ENCODE measurements at regions not wholly inside any gene's neighbourhood (a gene's known extent, or its start where the extent isn't known, plus 50 kb on each side); places are given as distances from the start of the nearest gene placed in this dataset.
"Not testable (repeated sequence)": the region's sequence is repeated elsewhere in the genome, so short reads cannot be mapped to it uniquely, and the experiment has no call there.

DNA sequence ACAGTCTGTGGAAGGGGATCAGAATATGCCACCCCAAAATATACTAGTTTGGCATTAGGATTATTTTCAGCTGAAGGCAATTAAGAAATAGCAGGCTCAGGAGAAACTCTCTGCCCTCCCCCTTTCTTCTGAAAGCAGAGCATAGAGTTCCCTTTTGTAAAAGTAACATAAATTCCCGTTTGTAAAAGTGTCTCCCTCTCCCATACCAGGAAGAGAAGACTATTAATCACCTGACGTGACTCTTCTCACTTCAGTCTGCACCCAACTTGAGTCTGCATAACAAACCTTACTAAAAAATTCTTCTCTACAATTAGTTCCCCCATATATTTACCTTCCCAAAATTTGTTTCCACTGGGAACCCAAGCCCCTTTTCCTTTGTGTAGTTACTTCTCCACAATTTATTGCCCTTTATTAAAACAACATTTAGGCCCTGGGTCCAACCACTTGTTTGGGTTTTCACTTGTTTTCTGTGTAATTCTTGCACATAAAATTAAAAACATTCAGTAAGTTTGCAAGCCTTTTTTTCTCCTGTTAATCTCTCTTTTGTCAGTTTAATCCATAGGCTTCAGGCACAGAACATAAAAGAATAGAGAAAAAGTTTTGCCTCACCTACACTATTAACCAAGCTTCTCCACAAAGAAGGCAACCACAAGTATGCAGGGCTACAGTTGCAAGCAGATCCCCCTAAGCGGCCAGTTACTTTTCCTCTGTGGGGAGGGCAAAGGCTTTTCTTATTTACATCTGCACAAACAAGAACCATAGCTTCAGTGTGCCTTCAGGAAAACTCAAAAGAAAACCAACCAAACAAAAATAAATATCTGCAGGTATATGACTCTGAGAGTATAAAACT lies 73.8 kb upstream of the EPCAM start:
- no peak for DNase-seq (ENCODE audit: low read depth)

DNA sequence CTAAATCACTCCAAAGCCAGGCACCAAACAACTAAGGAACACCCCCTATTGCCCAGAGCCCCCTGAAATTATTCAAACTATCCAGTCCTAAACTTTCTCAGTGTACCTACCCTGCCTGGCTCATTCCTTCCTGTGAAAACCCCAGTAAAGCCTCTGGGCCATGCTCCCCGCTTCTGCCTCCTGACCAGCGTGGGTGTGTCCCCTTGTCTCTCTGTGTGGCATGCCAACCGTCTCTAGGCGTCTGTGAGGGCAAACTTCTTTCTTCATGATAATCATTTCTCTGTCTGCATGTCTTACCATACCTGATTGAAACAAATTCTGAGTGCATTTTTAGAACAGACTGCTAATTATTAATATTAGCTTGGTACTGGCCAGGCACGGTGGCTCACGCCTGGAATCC lies 75.1 kb upstream of the EPCAM start:
- no peak for DNase-seq (ENCODE audit: low read depth)

DNA sequence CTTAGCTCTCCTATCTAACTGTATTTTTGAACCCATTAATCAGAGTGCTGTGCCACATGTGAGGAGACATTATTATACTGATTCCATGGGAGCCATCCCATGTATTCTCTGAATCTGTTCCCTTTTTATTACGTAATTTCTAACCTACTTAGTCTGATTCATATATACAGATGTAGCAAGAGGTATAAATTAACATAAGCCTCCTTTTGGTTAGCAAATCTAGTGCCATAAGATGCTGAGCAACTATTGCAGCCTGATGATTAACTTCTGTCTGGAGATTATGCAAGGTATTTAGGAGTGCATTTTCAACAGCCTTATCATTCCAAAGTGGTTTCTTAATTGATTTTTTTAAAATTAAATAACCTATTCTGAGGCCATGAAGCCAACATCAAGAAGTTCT lies 80.2 kb upstream of the EPCAM start:
- DNase-seq (ENCODE audit: low read depth): no peak

DNA sequence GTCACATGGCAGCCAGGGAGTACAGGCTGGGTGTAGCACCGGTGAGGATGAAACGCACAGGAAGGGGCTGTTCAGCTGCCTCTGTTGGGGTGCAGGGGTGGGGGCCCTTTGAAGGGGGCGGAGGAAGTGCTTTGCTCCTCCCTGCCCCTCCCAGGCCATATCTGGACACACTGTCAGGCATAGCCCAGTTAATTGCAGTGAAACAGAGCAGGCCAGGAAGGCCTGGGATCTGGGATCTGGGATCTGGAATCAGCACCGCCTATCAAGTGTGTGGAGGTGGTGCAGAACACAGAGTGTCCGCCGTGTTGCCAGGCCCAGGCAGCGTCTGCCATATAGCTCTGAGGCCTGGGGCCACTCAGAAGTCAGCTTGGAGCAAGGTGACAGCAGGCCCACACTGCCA lies 85.5 kb upstream of the EPCAM start:
- no peak for DNase-seq (ENCODE audit: low read depth)

DNA sequence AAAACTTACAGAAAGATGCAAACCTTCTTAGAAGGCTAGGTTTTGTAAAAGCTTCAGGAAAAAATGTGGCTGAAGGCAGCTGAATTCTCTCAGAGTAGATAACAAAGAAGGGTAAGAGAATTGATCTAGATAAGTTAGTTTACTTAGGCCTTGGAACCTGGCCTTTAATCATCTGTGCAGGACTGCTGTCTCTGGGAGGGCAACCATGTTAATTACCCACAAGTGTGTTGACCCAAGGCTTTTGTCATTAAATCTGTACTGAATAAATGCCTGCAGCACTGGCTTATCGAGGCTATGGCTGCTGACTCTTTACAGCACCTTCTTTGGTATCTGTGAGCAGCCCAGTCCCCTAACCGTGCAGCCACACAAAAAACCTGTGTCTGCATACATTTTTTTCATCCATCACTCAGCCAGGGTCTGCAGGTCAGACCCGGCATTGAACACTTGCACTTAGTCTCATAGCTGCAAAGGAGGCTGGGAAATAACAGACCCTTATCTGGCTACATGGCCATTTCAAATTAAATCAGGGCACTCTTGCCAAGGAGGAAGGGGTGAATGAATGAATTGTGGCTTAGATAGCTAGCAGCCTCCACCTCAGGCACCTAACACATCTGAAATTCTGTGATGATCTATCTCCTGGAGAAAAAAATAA lies 86.4 kb upstream of the EPCAM start:
- DNase-seq (ENCODE audit: low read depth): no peak

DNA sequence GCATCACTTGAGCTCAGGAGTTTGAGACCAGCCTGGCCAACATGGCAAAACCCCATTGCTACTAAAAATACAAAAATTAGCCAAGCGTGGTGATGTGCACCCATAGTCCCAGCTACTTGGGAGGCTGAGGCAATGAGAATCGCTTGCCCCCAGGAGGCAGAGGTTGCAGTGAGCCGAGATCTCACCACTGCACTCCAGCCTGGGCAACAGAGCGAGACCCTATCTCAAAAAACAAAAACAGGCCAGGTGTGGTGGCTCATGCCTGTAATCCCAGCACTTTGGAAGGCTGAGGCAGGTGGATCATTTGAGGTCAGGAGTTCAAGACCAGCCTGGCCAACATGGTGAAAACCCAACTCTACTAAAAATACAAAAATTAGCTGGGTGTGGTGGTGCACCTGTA lies 89.6 kb upstream of the EPCAM start:
- not testable (repeated sequence) for DNase-seq (ENCODE audit: low read depth)

DNA sequence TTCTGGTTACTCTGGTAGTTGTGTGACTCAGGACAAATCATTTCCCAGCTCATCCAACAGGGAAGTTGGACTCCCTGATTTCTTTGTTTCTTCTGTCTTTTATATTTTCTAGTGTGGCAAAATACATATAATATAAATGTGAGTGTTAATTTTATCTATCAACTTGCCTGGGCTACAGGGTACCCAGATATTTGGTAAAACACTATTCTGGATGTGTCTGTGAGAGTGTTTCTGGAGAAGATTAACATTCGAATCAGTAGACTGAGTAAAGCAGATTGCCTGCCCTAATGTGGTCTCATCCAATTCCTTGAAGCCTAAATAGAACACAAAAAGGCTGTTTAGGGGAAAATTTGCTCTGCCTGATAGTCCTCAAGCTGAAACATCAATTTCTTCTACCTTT lies 91.1 kb upstream of the EPCAM start:
- DNase-seq (ENCODE audit: low read depth): no peak

DNA sequence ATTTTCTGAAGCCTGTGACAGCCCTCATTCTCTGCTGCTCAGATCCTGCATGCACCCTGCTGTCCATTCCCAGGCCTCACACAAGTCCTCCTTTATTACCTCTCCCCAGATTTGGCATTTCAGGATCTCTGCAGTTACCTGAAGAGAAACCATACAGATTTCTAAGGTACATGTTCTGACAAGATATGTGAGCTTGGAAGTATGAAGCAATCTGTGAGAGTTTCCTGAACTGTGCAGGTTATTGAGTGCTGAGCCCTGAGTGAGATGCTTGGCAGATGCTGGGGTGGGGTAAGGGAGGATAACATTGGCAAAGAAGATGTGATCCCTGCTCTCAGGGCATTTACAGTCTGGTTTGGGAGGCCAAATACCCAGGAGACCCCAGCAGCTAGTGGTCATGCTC lies 91.9 kb upstream of the EPCAM start:
- no peak for DNase-seq (ENCODE audit: low read depth)

DNA sequence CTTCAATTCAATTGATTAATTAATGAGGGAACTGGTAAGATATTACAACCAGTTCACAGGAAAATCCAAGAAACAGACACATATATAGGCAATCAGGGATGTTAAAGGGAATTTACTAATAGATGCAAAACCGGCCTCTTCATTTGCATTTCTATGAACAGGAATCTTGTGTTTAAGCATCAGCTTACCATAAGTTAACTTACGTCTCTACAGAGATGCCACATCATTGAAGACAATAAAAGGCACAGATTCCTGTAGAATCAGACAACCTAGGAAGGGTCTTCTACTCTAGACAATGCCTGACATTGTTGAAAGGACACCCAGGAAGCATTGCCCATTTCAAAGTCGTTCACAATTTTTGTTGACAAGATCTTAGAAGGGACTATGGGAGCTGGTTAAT lies 93.0 kb upstream of the EPCAM start:
- no peak for DNase-seq (ENCODE audit: low read depth)

DNA sequence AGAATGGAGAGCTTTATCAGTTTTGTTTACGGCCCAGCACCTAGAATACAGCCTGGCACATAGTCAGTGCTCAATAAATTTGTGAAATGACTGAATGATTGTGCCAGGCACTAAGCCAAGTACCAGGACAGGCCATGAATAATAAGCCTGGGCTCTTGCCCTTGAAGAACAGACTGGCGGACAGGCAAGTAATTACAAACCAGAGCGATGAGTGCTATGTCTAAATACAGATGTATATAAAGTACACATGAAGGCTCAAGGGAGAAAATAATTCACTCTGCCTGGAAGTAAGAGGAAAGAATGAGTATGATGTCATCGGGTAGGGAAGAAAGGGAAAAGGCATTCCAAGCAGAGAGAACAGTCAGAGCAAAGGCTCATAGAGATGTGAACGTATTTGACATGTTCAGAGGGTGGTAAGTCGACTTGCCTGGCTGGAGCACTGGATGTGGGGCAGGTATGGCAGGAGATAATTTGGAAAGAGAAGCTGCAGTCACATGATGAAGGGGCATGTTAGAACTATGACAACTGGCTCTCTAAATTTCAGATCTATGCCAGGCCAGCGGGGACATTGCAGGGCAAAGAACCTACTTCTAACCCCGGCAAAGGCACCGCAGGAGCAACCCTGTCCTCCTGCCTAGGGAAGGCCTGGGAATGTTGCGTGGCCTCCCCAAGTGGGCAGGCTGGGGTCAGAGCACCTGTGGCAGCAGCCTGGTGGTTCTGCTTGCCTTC lies 94.9 kb upstream of the EPCAM start:
- DNase-seq (ENCODE audit: low read depth): peak; percentile 67

DNA sequence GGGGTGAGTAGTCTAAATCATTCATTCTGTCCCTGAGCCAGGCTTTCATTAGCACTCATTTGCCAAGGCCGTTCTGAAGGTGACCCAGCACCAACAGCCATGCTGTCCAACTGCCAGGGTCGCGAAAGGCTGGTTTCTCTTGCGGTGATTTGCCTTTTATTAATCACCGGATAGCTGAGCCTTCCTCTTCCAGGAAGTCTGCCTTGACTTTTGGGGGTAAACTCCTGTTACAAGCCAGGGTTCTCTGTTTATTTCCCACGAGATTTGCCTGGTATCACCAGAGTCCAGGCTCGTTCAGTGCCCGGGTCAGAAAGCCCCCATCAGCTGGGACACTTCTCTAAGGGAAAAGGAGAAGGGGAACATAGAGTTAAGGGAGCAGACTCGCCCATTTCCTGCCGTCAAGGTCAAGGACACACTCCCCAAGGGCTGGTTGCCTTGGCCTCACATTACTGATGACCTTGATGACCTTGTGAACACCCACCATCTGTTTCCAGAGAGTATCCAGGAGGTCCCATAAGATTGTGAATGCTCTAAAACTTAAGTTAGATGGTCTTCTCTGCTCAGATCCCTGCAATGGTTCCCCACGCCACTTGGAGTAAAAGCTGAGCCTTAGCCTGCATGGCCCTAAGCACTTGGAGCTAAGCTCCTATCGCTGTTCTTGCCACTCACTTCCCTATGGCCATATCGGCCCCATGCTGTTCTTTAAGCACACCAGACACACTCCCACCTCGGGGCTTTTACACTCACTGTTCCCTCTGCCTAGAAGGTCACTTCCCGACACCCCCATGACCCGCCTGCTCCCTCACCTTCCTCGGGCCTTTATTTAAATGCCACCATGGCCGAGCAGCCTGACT lies 96.0 kb upstream of the EPCAM start:
- DNase-seq (ENCODE audit: low read depth): no peak

DNA sequence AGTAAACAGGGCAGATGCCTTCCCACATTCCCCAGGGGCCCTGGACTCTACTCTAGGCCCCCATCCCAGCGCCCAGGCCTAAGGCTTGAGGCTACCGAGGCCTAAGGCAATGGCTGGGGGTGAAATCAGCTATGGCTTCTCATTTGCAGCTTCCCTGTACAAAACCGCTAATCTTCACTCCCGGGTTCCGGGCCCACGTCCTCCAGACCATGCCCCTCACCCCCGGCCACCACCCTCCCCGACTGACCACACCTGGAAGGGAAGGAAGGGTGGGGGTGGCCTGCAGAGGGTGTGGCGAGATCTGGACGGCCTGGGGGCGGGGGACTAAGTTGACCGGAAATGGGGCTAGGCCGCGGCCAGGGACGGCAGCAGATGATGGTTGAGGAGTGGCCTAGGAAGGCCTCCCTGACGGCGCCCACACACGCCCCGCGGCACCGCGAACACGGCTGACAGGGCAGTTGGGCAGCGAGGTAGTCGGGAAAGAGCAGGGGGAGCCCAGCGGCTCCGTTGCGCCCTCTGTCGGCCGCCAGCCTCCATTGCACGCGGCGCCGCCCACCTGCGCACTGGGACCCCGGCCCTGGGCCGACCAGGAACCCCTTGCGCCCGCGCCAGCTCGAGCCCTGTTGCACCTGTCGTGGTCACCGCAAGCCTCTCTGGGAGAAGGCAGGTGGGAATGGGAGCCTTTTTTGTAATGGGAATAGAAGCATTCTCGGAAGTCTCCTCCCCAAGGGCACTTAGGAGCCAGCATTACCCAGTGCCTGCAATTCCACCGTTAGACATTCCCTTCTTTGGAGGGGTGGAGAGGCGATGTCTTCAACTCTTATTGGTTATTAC lies 95.9 kb upstream of the CALM2 start:
- no peak for DNase-seq (ENCODE audit: low read depth)

DNA sequence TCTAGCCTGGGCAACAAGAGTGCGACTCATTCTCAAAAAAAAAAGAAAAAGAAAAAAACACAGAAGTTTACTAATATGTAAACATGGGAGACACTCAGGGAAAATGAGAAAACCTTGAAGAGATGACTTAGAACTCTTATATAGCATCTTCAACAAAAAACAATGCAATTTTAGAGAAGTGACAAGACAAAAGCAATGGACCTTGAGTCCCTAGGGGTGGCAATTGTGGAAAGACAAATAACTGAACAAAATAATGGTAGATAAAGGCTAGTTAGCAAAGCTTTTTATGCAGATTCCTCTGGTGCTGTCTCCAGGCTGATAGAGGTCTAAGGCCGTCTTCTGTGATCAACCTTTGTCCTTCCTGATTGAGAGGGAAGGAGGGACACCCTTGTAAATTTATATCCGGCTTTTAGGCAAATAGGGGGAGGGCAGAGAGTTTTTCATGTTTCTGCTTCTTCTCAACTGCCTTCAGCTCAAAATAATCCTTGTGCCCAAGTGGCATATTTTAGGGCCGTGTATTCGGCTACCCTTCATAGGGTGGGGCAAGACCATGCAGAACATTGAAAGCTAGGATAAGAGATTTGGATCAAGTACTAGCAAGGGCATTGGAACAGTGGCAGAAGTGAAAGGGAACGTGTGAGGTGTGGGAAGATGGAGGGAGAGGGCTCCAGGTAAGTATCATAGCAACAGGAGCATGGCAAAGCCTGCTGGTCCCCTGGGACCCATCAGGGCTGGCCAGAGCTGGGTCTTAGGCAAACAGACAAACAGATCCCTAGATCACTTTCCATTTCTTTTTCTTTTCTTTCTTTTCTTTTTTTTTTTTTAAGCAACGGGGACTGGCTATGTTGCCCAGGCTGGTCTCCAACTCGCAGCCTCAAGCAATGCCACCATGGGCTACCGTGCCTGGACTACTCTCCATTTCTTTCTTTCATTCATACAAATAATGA lies 95.0 kb upstream of the CALM2 start:
- DNase-seq (ENCODE audit: low read depth): no peak

DNA sequence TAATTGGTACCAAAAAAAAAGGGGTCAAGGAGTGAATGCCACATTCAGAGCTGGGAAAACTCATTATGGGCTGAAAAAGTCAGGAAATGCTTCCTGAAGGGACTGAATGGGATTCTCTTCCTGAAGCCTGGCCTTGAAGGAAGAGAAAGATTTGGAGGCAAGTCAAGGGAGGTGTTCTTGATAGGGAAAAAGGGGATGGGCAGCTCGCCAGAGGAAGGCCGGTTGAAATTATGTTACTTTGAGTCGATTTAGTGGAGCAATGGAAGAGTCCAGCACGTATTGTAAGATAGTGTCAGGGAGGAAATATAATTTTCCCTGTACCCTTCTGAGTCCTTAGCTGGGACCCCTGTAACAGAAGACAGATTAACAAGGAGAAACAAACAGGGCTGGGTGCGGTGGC lies 94.1 kb upstream of the CALM2 start:
- DNase-seq (ENCODE audit: low read depth): no peak

DNA sequence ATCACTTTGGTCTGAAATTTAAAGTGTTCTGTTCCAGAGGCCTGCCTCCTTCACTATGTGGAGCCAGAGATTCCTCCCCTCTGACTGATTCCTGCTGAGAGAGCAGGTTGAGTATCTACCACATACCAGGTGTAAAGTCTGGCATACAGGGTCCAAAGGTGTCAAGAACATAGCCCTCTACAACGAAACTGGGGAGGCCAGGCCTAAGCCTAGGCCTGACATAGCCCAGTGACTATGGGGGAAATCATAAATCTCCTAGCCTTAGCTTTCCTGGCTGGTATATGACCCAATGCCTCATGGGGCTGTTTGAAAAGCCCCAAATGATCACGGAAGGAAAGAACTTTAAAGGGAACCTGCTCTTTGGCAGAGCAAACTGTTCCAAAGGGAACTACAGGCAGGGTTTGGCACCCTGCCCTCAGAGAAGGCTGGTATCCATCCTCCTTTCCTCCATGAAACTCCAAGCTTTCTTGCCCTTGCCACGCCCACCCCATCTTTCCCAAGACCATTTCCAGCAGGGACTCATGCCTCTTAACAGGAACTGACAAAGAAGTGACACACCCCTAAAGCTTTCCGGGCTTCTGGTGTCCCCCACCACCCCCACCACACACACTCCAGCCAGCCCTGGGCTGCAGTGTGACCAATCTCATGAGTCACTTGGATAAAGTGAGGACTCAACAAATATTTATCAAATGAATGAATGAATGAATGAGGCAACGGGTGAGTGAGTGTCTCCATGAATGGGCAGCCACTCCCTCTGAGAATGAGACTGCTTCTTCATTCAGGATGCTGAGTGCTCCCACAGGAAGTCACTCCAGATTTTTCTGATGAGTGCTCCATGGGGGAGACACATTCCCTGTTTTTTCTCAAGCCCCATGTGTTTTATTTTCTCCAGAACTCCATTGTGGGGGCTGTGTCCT lies 93.3 kb upstream of the CALM2 start:
- no peak for DNase-seq (ENCODE audit: low read depth)

DNA sequence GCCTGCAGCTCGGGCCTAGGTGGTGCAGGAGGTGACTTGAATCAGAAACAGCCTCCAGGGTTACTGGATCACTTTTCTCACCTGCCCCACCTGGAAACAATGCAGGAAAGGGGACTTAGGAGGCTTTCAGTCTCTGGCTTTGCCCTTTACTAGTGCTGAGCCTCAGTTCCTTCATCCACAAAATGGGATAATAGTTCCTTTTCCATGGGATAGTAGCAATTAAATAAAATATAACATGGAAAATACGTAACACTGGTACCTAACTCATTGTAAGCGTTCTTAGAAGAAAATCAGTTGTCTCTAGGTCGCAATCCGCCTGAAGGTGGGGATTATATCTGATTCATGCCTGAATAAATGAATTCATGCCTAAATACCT lies 91.4 kb upstream of the CALM2 start:
- DNase-seq (ENCODE audit: low read depth): no peak

DNA sequence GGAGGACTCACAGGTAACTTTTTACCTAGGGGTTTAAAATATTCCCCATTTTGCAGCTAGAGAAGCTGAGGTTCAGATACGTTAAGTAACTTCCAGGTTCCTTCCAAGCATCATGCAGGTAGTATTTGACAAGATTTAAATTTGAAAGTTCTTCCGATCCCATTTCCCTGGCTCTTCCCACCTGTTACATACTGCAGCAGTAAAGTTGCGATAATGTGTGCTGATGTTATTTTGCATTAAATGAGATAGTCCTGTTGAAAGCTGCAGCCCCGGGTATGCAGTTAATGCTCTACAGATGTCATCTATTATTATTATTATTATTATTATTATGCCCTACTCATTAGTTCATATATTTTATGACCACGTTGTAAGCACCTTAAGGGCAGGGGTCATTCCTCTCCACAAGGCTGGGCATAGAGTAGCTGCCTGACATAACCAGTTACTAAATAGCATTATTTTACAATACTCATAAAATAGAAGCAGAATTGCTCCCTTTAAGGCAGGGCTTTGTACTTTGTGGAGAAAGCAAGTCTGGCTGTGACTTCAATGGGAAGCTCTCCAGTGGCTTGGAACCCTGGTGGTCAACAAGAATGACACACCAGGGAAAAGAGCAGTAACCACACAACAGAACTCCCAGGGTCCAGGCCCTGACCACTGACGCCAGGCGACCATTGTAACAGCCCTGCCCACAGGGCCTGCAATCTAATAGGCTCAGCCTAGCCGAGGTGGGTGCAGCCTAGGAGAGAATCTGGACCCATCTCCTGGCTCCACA lies 90.8 kb upstream of the CALM2 start:
- no peak for DNase-seq (ENCODE audit: low read depth)

DNA sequence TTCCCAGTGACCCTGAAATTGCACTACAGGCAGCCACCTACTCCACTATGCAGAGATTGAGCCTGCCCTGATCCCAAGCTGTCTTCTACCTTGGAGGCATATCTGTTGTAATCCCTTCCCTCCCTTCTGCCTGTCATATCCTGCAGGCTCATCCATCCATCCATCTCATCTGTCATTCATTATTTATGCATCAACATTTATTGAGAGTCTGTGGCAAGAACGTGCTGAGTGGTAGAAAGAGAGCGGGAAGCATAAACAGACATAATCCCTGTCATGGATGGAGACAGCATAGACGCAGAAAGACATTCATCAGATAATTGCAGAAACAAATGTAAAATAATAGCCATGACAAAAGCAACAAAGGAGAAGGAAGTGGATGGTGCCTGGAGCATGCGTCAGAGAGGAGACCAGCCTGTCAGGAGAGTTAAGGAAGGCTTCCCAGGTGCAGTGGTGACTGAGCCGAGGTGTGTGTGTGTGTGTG lies 89.5 kb upstream of the CALM2 start:
- no peak for DNase-seq (ENCODE audit: low read depth)
